ENCODE measurements at regions not wholly inside any gene's neighbourhood (a gene's known extent, or its start where the extent isn't known, plus 50 kb on each side); places are given as distances from the start of the nearest gene placed in this dataset.

- FAIRE-seq (no peak), DNase-seq (ENCODE audit: low spot score) (no peak), ATAC-seq (no peak)
- in situ Hi-C loops (cut with HindIII; ENCODE audit: extremely low pct_ligation_motif_present, low pct_unique_long_range_greater_than_20kb), result no loop called here
- H3K36me3 ChIP-seq (replicated peaks in 1 of 2; ENCODE audit: control insufficient read depth in 1 of 2, insufficient read depth in 2 of 2, low read length in 2 of 2), result no peaks in the 10 kb centered on the region
- H3K4me2 ChIP-seq (ENCODE audit: low read depth, low read length), result no peak overlapping the region
- intact Hi-C loops (cut with micrococcal nuclease; ENCODE audit: unreplicated experiment), result no loop called here
- no peaks in the 10 kb centered on the region for H3K27me3 ChIP-seq (ENCODE audit: control insufficient read depth in 1 of 2, insufficient read depth in 2 of 2, low read length in 2 of 2)
- TF ChIP-seq ZNF577 (CRISPR knock-in tag; IDR thresholded peaks at IDR 0.05; ENCODE audit: borderline replicate concordance, low read depth) (no peak), CCAR2 (optimal IDR thresholded peaks at IDR 0.05; ENCODE audit: low read depth, low read length) (no peak), SRSF9 (IDR thresholded peaks at IDR 0.05; ENCODE audit: borderline replicate concordance, insufficient read depth, low read depth, low read length, poor library complexity, severe bottlenecking) (no peak)
- H3K27ac ChIP-seq (ENCODE audit: extremely low read length, insufficient read depth, low read length), result no peak overlapping the region
- H4K20me1 ChIP-seq (ENCODE audit: insufficient read depth, low read length), result no peaks in the 10 kb centered on the region
- ChIA-PET POLR2A (no interaction called here), CTCF (ENCODE audit: low intra/inter-chr PET ratio, low total read pairs) (no interaction called here)
- no peak overlapping the region for H2AFZ ChIP-seq (ENCODE audit: low read length)
- no peaks in the 10 kb centered on the region for H3K9me3 ChIP-seq (ENCODE audit: low read length)
- no peaks in the 10 kb centered on the region for H3K79me2 ChIP-seq (ENCODE audit: insufficient read depth, low read length)
- BruUV-seq (replicated peaks), result no TSS peak
- no peak overlapping the region for H3K4me3 ChIP-seq (replicated peaks in 1 of 3; ENCODE audit: insufficient read depth in 1 of 3, low read depth in 2 of 3, low read length in 3 of 3)
- H3K9ac ChIP-seq (ENCODE audit: insufficient read depth, low read depth, low read length), result no peak overlapping the region
- 61% methylated on average over 3 of the region's 3 CpGs for WGBS (ENCODE audit: low lambda C conversion rate)
- H3K4me1 ChIP-seq (ENCODE audit: insufficient read depth, low read length), result no peaks in the 10 kb centered on the region
Measured at GRCh38 chr13:59367904-59368303, 795.8 kb downstream of the DIAPH3 start.

GRCh38 chr13:59368693-59369092, 795.0 kb downstream of the DIAPH3 start:
- no peak overlapping the region for H2AFZ ChIP-seq (ENCODE audit: low read length)
- POLR2A ChIA-PET, result no interaction called here
- H3K79me2 ChIP-seq (ENCODE audit: insufficient read depth, low read length), result no peaks in the 10 kb centered on the region
- H3K27ac ChIP-seq (ENCODE audit: extremely low read length, insufficient read depth, low read length), result no peak overlapping the region
- intact Hi-C loops (cut with micrococcal nuclease; ENCODE audit: unreplicated experiment) (no loop called here), in situ Hi-C loops (cut with HindIII; ENCODE audit: extremely low pct_ligation_motif_present, low pct_unique_long_range_greater_than_20kb) (no loop called here)
- no peaks in the 10 kb centered on the region for H3K9me3 ChIP-seq (ENCODE audit: low read length)
- H3K4me3 ChIP-seq (replicated peaks in 1 of 3; ENCODE audit: insufficient read depth in 1 of 3, low read depth in 2 of 3, low read length in 3 of 3), result no peak overlapping the region
- FAIRE-seq (no peak), ATAC-seq (no peak), DNase-seq (ENCODE audit: low spot score) (no peak)
- CTCF ChIA-PET (ENCODE audit: low intra/inter-chr PET ratio, low total read pairs), result no interaction called here
- WGBS (ENCODE audit: low lambda C conversion rate), result 5% methylated on average over 3 of the region's 3 CpGs
- no peaks in the 10 kb centered on the region for H3K4me1 ChIP-seq (ENCODE audit: insufficient read depth, low read length)
- no peak overlapping the region for H3K9ac ChIP-seq (ENCODE audit: insufficient read depth, low read depth, low read length)
- no peak overlapping the region for H3K4me2 ChIP-seq (ENCODE audit: low read depth, low read length)
- no peaks in the 10 kb centered on the region for H3K27me3 ChIP-seq (ENCODE audit: control insufficient read depth in 1 of 2, insufficient read depth in 2 of 2, low read length in 2 of 2)
- no peaks in the 10 kb centered on the region for H3K36me3 ChIP-seq (replicated peaks in 1 of 2; ENCODE audit: control insufficient read depth in 1 of 2, insufficient read depth in 2 of 2, low read length in 2 of 2)
- H4K20me1 ChIP-seq (ENCODE audit: insufficient read depth, low read length), result no peaks in the 10 kb centered on the region
- TF ChIP-seq TCF12 (IDR thresholded peaks at IDR 0.05) (no peak), TCF12 (CRISPR knock-in tag; IDR thresholded peaks at IDR 0.05) (no peak), ZNF557 (CRISPR knock-in tag; IDR thresholded peaks at IDR 0.05) (no peak), ZNF337 (CRISPR knock-in tag; IDR thresholded peaks at IDR 0.05; ENCODE audit: borderline replicate concordance, low read depth) (no peak), NFE2L1 (CRISPR knock-in tag; IDR thresholded peaks at IDR 0.05; ENCODE audit: borderline replicate concordance) (no peak), GMEB1 (CRISPR knock-in tag; IDR thresholded peaks at IDR 0.05; ENCODE audit: borderline replicate concordance) (no peak), GATA4 (IDR thresholded peaks at IDR 0.05; ENCODE audit: borderline replicate concordance, low read depth) (no peak)
- no TSS peak for BruUV-seq (replicated peaks)

Data from HepG2 (cell line).